ENCODE measurements at regions not wholly inside any gene's neighbourhood (a gene's known extent, or its start where the extent isn't known, plus 50 kb on each side); places are given as distances from the start of the nearest gene placed in this dataset.

GRCh38 chr1:192512426-192513162 lies 63.0 kb upstream of the RGS1 start:
- TF ChIP-seq CTCF (IDR thresholded peaks at IDR 0.05) (no peak), POLR2A (IDR thresholded peaks at IDR 0.05) (no peak), POLR2AphosphoS5 (IDR thresholded peaks at IDR 0.05) (no peak)
